ENCODE measurements at regions not wholly inside any gene's neighbourhood (a gene's known extent, or its start where the extent isn't known, plus 50 kb on each side); places are given as distances from the start of the nearest gene placed in this dataset.
A peak's percentile ranks its signal among the peaks of the same experiment; 100 is the strongest.

DNA sequence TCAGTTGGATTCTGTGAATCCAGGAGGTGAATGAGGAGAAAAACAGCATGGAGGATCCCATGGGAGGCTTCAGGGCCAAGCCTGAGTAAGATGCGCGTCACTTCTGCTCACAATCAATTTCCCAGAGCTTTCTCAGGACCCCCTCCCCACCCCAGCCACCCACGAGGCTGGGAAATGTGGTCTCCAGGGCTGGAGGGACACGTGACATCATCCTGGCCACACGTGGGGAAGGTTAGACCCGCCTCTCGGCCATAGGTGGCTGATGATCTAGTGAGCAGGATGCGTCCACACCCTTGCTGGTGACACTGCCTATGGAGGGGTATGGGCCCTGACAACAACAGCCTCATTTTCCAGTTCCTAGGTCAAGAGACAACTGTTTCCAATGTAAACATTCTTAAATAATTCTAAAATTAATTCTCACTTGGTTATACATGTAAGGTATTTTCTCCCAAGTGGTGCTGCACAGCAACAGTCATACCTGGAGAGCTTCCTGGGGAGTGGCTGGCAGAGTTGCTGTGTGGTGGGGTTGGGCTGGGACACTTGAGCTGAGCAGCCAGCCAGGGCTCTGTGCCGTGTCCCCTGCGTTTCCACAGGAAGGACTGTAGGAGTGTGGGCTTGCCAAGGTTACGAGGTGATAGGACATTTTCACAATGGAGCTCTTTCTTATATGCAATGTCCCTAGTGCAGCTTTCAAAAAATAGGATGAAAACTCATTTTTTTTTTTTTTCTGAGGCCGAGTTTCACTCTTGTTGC is 153.1 kb downstream of the GADD45G start:
- ATAC-seq = no peak
- Mint-ChIP-seq H3K27ac (no peak overlapping the region), H3K9me3 (no peaks in the 10 kb centered on the region), H3K36me3 (no peaks in the 10 kb centered on the region)
- no peak for DNase-seq (ENCODE audit: low spot score in 2 of 2)

GRCh38 chr9:89759572-89759971 is 154.8 kb downstream of the GADD45G start:
- no peaks in the 10 kb centered on the region for H3K36me3 Mint-ChIP-seq

DNA sequence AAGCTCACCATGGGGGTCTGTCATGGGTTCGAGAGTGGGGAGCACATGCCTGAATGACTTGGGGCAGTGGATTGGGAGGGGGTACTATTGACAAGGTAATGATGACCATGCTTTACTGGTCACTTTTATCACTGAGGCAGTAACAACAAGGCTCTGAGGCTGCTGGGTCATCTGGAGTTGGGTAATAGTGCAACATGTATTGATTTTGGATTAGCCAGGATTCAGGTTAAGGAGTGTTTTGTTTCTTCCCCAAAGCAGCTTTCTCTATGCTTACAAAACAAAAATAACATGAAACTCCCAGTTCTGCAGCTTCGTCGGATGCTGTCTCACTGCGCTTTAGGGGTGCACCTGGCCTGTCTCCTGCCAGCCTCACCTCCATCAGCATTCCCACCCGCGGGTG is 155.3 kb downstream of the GADD45G start:
- ATAC-seq (no peak), DNase-seq (ENCODE audit: low spot score in 2 of 2) (no peak)
- Mint-ChIP-seq H3K27ac (no peak overlapping the region), H3K9me3 (no peaks in the 10 kb centered on the region), H3K36me3 (no peaks in the 10 kb centered on the region)

More at GRCh38 chr9:89759572-89759971, 154.8 kb downstream of the GADD45G start:
- no peak for ATAC-seq
- Mint-ChIP-seq H3K9me3 (no peaks in the 10 kb centered on the region), H3K27ac (no peak overlapping the region)
- DNase-seq (ENCODE audit: low spot score in 2 of 2) = no peak

- H3K9me3 Mint-ChIP-seq = no peaks in the 10 kb centered on the region
- ATAC-seq (no peak), DNase-seq (ENCODE audit: low spot score in 2 of 2) (no peak)
- no peaks in the 10 kb centered on the region for H3K36me3 Mint-ChIP-seq
- no peak overlapping the region for H3K27ac Mint-ChIP-seq
These were observed 159.4 kb downstream of the GADD45G start for GRCh38 chr9:89764217-89764616.

DNA sequence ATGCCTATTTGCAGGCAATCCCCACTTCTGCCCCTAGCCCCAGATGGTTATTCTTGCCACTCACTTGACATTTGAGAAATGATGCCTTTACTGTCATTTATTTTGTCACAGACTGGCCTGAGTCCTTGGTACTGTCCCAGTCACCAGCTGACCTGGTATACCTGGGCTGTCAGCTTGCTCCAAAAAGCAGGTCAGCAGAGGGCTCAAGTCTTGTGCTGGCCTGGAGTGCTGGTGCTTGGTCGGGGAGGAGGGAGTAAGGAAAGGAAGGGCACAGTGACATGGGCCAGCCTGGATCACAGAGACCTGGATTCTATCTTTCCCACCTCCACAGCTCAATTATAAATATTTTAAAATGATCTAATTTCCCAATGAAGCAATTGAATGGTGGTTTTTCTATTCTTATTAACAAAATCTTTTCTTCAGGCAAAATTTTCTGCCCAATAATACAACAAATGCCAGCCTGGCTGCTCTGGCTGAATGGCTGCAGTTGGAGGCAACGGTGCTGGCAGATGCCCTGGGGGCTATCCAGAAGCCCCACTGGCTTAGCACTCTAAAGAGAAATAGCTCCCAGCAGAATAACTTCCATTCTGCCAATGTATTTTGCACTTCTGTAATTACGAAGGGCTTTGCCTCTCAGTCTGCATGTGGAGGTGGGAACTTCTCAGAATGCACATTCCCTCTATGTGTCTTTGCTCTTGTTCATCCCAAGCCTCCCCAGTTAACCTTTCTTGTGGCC is 160.6 kb downstream of the GADD45G start:
- Mint-ChIP-seq H3K27ac (no peak overlapping the region), H3K36me3 (no peaks in the 10 kb centered on the region), H3K9me3 (no peaks in the 10 kb centered on the region)
- no peak for DNase-seq (ENCODE audit: low spot score in 2 of 2)
- ATAC-seq = no peak

GRCh38 chr9:89766991-89767390 is 162.2 kb downstream of the GADD45G start:
- H3K36me3 Mint-ChIP-seq = no peaks in the 10 kb centered on the region
- H3K27ac Mint-ChIP-seq = no peak overlapping the region
- DNase-seq (ENCODE audit: low spot score in 2 of 2) (no peak), ATAC-seq (no peak)
- no peaks in the 10 kb centered on the region for H3K9me3 Mint-ChIP-seq

GRCh38 chr9:89768051-89768450 is 163.2 kb downstream of the GADD45G start:
- H3K27ac Mint-ChIP-seq = no peak overlapping the region
- H3K36me3 Mint-ChIP-seq = no peaks in the 10 kb centered on the region
- H3K9me3 Mint-ChIP-seq = no peaks in the 10 kb centered on the region
- ATAC-seq (no peak), DNase-seq (ENCODE audit: low spot score in 2 of 2) (no peak)

DNA sequence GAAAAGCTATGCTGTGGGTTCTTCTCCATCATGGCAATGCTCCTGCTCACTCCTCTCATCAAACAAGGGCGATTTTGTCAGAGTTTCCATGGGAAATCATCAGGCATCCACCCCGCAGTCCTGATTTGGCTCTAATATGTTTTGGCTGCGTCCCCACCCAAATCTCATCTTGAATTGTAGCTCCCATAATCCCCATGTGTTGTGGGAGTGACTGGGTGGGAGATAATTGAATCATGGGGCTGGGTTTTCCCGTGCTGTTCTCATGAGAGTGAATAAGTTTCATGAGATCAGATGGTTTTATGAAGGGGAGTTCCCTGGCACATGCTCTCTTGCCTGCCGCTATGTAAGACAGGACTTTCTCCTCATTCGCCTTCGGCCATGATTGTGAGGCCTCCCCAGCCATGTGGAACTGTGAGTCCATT is 163.8 kb downstream of the GADD45G start:
- Mint-ChIP-seq H3K36me3 (no peaks in the 10 kb centered on the region), H3K27ac (no peak overlapping the region), H3K9me3 (no peaks in the 10 kb centered on the region)
- no peak for ATAC-seq
- DNase-seq (ENCODE audit: low spot score in 2 of 2) = no peak

DNA sequence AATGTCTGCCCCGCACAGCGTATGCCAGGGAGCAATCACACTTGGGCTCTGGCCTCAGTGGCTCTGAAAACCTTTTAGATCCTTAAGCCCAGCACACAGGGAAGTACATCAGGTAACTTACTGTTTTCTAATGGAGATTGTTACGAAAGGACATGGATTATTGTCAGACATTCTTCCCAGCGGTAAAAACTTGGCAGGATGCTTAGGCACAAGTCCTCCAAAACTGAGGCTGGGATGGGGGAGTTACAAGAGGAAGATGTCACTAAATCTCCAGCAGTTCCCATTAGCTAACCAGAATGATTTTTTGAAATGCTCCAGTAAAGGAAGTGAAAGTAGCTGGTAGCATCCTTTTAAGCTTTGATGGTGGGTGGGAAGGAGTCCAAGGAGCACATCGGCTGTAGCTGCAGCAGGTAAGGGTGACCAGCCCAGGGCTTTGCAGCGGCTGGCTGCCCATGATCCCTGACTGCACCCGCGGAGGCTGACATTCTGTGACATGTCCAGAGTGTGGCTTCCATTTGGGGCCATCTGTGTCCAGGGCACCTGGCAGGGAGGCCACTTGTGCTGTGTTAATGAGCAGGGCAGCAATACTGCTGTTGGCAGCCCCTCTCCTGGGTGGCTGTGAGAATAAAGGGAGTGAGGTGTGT is 165.8 kb downstream of the GADD45G start:
- ATAC-seq (no peak), DNase-seq (ENCODE audit: low spot score in 2 of 2) (no peak)
- H3K36me3 Mint-ChIP-seq = no peaks in the 10 kb centered on the region
- H3K27ac Mint-ChIP-seq = peak overlapping the region in 1 of 2 donors; percentile 13
- H3K9me3 Mint-ChIP-seq = no peaks in the 10 kb centered on the region

- Mint-ChIP-seq H3K36me3 (no peaks in the 10 kb centered on the region), H3K27ac (no peak overlapping the region), H3K9me3 (no peaks in the 10 kb centered on the region)
- DNase-seq (ENCODE audit: low spot score in 2 of 2) (no peak), ATAC-seq (no peak)
These were observed 166.4 kb downstream of the GADD45G start for GRCh38 chr9:89771205-89771604.

- Mint-ChIP-seq H3K36me3 (no peaks in the 10 kb centered on the region), H3K9me3 (no peaks in the 10 kb centered on the region), H3K27ac (no peak overlapping the region)
- DNase-seq (ENCODE audit: low spot score in 2 of 2) (no peak), ATAC-seq (peak in 1 of 2 donors; percentile 37)
These were observed 168.4 kb downstream of the GADD45G start for GRCh38 chr9:89773170-89773569.

DNA sequence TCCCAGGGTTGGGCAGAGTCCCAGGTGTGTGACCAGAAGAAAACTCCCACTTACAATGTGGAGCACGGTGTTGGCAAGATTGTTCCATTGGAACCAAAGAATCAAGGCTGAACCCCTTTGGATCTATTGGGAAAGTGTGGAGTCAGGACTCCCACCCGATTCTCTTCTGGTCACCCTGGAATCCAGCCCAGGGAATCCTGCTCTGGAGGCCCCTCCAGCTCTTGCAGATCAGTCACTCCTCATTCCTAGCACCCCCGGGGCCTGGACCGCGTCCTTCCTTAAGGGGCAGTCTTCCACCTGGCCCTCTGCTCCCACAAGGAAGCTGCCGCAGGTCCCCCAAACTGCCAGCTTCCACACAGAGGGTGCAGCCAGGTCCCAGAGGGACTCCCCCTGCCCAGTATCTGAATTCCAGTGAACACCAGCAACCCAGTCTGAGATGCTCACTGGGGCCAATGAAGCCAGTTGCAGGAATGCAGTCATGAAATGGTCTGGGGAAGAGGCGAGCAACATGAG is 170.1 kb downstream of the GADD45G start:
- DNase-seq (ENCODE audit: low spot score in 2 of 2) (no peak), ATAC-seq (no peak)
- Mint-ChIP-seq H3K27ac (no peak overlapping the region), H3K9me3 (no peaks in the 10 kb centered on the region), H3K36me3 (no peaks in the 10 kb centered on the region)

GRCh38 chr9:89775641-89776040 is 170.8 kb downstream of the GADD45G start:
- Mint-ChIP-seq H3K36me3 (no peaks in the 10 kb centered on the region), H3K9me3 (no peaks in the 10 kb centered on the region), H3K27ac (no peak overlapping the region)
- DNase-seq (ENCODE audit: low spot score in 2 of 2) = no peak
- ATAC-seq = no peak

DNA sequence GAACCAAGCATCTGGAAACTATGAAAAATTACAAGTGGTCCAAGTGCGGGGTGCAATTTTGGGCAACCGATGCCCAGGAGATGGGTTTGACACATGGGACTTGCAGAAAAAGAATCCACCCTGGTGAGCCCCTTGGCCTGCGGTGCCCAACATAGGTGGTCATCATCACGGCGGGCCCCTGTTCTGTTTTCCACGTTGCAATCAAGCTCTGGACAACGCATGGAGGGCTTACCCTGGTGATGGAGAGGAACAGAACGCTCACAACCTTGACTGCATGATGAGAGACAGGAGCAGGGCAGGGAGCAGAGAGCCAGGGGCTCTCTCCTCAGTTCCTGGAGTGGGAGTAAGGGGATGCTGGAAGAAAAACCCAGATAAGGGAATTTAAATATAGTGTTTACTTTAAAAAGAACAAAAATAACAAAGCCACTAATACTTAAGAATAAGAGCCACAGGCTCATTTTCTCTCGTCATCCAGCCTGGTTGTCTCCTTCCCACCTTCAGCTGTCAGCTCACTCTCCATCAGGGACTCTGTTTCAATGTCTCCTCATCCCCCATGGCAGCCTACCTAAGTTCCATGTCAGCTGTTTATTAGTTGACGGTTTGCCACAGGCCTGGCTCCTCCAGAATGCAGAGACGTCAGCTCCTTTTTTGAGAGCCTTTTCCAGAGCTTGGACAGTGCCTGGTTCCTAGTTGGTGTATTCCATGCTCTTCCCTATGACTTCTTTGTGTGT is 172.1 kb downstream of the GADD45G start:
- no peak for DNase-seq (ENCODE audit: low spot score in 2 of 2)
- Mint-ChIP-seq H3K36me3 (no peaks in the 10 kb centered on the region), H3K27ac (peak overlapping the region in 1 of 2 donors; percentile 10), H3K9me3 (no peaks in the 10 kb centered on the region)
- no peak for ATAC-seq

- no peaks in the 10 kb centered on the region for H3K9me3 Mint-ChIP-seq
- DNase-seq (ENCODE audit: low spot score in 2 of 2) = no peak
- peak overlapping the region in 1 of 2 donors; percentile 10 for H3K27ac Mint-ChIP-seq
- H3K36me3 Mint-ChIP-seq = no peaks in the 10 kb centered on the region
- no peak for ATAC-seq
These were observed 172.7 kb downstream of the GADD45G start for GRCh38 chr9:89777544-89777943.

GRCh38 chr9:89778100-89779090 is 173.6 kb downstream of the GADD45G start:
- no peaks in the 10 kb centered on the region for H3K9me3 Mint-ChIP-seq
- H3K36me3 Mint-ChIP-seq = no peaks in the 10 kb centered on the region
- DNase-seq (ENCODE audit: low spot score in 2 of 2) = no peak
- ATAC-seq = no peak
- peak overlapping the region in 1 of 2 donors; percentile 19 for H3K27ac Mint-ChIP-seq

Data from activated naive CD4-positive, alpha-beta T cell treated with anti-CD3 and anti-CD28 coated beads, Interleukin-2, amount 50 U/mL, for 72 hours (primary cell).